ENCODE measurements at regions not wholly inside any gene's neighbourhood (a gene's known extent, or its start where the extent isn't known, plus 50 kb on each side); places are given as distances from the start of the nearest gene placed in this dataset.
"Not testable (repeated sequence)": the region's sequence is repeated elsewhere in the genome, so short reads cannot be mapped to it uniquely, and the experiment has no call there.

DNA sequence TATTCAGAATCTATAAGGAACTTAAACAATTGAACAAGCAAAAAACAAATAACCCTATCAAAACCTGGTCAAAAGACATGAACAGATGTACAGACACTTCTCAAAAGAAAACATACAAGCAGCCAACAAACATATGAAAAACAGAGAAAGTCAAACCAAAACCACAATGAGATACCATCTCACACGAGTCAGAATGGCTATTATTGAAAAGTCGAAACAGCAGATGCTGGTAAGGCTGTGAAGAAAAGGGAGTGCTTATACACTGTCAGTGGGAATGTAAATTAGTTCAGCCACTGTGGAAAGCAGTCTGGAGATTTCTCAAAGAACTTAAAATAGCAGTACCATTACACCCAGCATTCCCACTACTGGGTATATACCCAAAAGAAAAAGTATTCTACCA, 520.1 kb downstream of the LTN1 start:
- TF ChIP-seq, protein P1, sequence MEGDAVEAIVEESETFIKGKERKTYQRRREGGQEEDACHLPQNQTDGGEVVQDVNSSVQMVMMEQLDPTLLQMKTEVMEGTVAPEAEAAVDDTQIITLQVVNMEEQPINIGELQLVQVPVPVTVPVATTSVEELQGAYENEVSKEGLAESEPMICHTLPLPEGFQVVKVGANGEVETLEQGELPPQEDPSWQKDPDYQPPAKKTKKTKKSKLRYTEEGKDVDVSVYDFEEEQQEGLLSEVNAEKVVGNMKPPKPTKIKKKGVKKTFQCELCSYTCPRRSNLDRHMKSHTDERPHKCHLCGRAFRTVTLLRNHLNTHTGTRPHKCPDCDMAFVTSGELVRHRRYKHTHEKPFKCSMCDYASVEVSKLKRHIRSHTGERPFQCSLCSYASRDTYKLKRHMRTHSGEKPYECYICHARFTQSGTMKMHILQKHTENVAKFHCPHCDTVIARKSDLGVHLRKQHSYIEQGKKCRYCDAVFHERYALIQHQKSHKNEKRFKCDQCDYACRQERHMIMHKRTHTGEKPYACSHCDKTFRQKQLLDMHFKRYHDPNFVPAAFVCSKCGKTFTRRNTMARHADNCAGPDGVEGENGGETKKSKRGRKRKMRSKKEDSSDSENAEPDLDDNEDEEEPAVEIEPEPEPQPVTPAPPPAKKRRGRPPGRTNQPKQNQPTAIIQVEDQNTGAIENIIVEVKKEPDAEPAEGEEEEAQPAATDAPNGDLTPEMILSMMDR (conservative IDR thresholded peaks at IDR 0.05; ENCODE audit: low read depth, low read length), result not testable (repeated sequence)
- TF ChIP-seq EZH2 (IDR thresholded peaks at IDR 0.05; ENCODE audit: borderline replicate concordance, low read depth, low read length, poor library complexity, severe bottlenecking), result not testable (repeated sequence)

Measured in A673 (cell line).